Right lung (tissue), 2 donors: ENCODE measurements at regions not wholly inside any gene's neighbourhood (a gene's known extent, or its start where the extent isn't known, plus 50 kb on each side); places are given as distances from the start of the nearest gene placed in this dataset.
"Not testable (repeated sequence)": the region's sequence is repeated elsewhere in the genome, so short reads cannot be mapped to it uniquely, and the experiment has no call there.

Source experiments
- DNase-seq, 2 donors: peaks; one replicate each; pipeline ENCODE4 v3.0.0-alpha.2; 2013

DNA sequence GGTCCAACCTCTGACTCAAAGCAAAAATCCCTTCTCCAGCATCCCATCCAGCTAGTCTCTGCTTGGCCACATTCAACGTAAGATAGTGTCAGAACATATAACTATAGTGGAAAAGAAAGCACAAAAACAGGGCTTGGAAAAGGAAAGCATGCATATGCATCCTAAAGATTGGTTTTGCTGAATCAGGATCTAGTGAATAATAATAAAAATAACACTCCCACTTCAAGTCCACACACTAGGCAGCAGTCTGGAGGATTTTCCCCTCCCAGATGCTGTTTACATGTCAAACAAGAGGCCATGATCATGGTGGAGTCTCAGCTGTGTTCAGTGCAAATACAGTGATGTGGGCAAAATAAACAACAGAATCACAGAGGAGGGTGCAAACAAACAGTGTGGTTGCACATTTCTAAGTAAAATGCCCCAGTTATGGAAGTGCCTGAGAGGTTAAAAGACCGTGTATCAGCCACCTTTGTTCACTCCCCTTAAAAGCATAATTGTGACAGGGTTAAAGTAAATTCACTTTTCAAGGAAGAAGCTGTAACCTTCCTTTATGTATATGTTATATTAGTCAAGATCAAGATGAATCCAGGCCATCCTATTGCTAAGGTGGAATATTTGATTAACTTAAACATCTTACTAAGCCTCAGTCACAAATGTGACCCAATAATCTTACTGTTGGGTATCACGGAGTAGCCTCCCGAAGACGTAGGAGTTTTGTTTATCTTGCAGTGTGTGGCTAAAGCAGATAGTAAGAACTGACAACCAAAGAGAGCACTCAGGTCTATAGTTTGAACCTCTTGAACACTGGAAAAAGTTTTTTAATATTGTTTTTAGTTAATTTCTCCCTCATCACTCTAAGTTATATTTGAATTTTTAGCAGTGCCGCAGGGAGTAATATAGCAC is 424.5 kb downstream of the SOX2 start:
- DNase-seq = no peak

DNA sequence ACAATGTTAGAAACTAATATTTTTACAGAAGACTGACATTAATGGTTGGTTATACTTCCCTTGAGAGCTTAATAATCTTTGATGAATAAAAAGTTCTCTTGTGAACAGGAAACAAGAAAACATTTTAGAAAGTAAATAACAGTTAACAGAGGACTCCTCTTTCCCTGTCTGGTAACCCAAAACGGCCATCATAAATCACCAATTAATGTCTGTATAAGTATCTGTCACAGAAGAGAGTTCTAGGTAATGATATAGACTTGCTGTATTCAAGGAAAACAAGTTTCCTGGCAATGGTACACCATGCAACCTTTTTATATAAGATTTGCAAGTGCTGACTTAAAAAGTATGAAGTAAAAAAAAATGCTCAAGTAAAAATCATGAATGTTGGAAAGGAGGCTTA is 426.7 kb downstream of the SOX2 start:
- DNase-seq = no peak

DNA sequence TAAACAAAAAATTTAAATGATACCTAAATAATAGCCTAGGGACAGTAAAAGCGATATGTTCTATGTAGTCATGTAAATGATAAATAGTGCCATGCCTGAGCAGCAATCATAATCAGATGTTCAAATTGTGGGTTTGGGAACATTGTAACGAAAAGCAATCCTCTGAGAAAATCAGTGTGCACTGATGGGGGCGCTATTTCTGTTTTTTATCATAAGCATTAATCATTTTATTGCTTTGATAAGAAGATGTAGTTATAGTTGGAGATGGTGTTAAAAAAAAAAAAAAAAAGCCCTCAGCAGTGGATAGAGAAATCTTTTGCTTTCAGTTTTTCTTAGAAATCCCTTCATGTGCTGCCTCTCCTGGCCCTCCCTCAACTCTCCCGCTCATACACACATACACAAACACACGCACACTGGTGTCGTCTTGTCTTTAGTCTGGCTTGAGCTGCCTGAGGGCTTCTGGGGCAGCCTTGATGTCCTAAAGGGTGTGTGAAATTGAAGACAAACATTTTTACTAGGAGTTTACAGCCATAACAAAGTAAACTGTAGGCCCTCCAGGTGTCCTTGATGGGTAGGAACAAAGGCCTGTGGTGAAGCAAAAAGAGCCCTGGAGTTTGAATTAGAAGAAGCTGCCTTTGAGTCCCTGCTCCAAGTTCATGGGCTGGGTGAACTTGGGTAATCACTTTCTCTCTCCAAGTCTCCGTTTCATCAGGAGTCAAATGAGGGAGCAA is 428.1 kb downstream of the SOX2 start:
- DNase-seq = no peak

DNA sequence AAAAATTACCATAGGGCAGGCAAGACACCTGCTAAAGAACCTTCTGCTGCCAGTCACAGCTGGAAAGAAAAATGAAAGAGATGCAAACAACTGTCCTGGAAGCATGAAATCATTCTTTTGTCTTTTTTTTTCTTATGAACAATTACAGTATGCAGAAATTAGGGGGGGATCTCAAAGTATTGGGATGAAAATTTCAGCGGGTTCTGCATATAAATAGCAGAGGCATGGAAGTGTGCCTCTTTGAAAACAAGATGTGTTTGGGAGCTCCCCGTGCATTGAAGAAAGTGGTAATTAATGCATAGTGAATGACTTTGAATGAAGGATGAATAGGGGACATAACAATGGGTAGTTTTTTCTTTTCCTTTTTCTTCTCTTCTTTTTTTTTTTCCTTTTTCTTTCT is 431.2 kb downstream of the SOX2 start:
- DNase-seq = no peak

GRCh38 chr3:182143903-182144302 is 432.2 kb downstream of the SOX2 start:
- DNase-seq = no peak

- DNase-seq = no peak
Observed at GRCh38 chr3:182148360-182148759, 436.6 kb downstream of the SOX2 start.

DNA sequence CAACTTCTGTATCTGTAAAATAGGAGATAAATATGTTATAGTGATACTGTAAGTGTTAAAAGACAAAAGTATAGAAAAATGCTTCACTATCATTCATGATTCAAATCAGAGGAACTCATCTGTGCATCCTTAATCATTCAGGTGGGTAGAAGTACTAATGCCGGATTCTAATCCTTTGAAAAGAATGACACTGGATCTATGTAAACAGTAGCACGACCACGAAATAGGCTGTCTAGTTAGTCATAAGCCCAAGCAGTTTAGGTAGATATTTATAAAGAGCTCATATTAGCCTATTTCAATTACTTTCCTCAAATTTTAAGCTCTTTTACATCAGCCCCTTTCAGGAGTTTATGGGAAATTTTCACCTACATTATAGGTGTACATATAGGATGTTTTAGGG is 437.9 kb downstream of the SOX2 start:
- no peak for DNase-seq

DNA sequence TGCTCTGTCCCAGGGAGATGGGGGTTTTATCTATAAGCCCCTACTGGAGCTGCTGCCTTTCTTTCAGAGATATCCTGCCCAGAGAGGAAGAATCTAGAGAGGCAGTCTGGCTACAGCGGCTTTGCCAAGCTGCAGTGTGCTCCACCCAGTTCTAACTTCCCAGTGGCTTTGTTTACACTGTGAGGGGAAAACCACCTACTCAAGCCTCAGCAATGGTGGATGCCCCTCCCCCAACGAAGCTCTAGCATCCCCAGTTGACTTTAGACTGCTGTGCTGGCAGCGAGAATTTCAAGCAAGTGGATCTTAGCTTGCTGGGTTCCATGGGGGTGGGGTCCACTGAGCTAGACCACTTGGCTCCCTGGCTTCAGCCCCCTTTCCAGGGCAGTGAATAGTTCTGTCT is 444.6 kb downstream of the SOX2 start:
- DNase-seq = not testable (repeated sequence)

GRCh38 chr3:182165234-182165633 is 453.5 kb downstream of the SOX2 start:
- DNase-seq = peak; percentile 16 to 25

DNA sequence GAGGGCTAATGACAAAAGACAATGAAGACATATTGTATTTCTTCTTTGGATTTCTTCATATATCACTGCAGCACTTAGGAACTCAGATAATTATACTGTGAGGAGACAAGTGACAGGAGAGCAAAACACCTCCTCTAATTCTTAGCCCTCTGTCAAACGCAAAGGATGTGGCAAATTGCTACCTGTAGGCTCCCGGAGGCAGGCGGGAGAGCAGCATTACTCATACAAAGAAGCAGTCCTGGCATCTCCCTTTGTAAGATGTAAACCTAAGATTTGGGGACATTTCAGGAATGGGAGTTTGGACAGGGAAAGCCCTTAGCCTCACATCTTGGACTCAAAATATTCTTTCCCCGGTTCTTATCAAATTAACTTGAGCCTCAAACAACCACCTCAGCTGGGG is 460.8 kb downstream of the SOX2 start:
- no peak for DNase-seq

GRCh38 chr3:182178488-182179200 is 466.9 kb downstream of the SOX2 start:
- DNase-seq = no peak

DNA sequence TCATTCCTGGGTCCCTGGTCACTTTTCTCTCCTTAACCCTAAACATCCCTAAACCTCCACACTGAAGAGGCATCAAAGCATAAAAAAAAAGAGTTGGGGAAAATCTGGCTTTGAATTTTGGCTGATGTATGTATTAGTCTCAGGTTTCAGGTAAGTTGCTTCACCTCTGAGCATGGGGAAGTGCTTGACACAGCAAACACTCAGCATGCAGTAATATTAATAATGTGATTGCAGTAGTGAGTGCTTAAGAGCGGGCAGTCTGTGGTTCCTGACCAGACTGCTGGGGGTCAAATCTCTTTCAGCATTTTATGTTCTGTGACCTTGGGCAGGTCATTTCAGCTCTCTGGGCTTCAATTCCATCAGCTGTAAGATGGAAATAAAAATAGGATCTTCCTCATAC is 467.9 kb downstream of the SOX2 start:
- DNase-seq = peak; percentile 8 to 18

DNA sequence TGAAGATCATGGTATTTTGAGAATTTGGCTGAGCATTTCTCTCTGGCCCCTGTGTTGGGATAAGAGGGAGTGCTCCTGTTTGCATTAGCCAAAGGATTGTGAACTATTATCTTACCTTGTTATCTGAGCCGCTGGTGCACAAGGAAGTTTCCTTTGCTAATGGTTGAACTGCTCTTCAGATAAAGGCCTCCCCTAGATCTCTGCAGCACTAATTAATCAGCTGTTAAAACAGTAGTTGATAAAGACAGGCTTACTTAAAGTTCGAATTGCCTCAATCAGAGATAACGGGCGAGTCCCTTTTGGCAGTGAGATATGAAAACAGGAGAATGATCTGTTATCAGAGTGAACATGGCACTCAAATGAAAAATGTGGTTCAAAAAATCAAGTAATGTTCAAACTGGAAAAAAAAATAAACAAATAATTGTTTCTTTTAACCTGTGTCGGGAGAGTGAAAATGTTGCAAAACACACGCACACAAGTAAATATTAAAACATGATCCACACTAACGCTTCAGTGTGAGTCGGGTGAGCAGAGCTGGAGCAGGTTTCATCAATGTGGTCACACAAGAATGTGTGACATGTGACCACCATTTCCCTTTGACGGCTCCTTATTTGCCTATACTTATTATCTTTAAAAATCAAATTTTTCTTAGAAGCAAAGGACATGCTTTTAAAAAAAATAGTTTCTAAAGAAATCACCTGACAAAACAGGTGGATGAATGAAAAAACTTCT is 469.1 kb downstream of the SOX2 start:
- DNase-seq = no peak

GRCh38 chr3:182182531-182182968 is 470.8 kb downstream of the SOX2 start:
- no peak for DNase-seq

GRCh38 chr3:182183716-182184430 is 472.1 kb downstream of the SOX2 start:
- no peak for DNase-seq

DNA sequence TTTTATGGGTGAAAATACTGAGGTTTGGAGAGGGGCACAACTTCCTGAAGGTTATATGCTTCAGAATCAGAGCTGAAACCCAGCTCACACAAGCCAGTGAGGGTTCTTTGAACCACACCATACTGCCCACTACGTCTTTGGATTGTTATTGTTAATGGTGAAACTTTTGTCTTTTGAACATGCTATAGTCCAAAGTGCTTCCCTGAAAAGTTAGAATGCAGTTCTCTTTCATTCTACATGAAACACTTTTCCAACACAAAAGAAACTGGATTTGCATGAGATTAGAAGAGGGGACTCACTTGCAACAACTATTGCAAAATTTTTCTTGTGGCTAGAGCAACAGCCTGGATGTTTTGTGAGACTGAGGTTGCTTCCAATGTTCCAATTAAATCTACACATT is 473.6 kb downstream of the SOX2 start:
- DNase-seq = no peak

- DNase-seq = no peak
Observed at GRCh38 chr3:182190056-182190455, 478.3 kb downstream of the SOX2 start.

DNA sequence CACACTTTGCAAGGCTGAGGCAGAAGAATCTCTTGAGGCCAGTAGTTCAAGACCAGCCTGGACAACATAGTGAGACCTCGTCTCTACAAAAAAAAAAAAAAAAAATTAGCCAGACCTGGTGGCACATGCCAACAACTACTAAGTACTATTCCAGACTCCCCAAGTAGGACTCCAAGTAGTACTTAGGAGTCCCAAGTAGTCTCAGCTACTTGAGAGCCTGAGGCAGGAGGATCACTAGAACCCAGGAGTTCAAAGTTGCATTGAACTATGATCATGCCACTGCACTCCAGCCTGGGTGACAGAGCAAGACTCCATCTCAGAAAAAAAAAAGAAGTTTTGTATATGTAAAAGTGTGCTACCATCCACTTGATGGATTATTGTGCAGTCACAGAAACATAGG is 486.6 kb downstream of the SOX2 start:
- DNase-seq = no peak

DNA sequence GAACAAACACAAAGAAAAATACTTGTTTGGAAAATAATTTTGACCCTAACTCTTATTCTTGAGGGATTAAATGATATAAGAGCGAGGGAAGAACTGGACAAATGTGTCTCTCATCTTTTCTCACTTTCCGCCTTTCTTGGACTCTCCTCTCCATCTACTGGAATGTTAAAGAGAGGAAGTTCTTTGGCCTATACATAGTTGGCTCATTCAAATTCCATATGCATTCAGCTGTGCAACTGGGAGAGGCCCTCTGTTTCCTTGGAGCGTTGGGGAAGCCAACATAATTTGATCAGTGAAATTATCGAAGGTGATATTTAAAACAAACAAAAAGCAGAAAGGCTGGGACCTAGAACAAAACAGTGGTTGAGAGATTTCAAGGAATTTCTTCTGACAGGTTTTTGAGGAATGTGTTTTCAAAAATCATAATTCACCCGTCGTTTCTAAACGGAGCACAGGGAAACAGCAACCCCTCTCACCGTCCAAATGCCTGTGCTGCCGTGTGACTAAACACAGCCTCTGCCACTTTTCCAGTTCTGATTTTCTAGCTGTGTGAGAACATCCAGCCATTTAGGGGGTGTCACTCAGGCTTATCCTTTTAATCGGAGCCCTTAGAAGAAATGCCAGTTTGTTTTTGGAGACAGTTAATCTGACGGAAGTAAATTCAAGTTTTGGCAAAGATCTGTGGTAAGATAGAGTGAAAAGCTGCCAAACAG is 489.9 kb downstream of the SOX2 start:
- DNase-seq = peak; percentile 19 to 24

DNA sequence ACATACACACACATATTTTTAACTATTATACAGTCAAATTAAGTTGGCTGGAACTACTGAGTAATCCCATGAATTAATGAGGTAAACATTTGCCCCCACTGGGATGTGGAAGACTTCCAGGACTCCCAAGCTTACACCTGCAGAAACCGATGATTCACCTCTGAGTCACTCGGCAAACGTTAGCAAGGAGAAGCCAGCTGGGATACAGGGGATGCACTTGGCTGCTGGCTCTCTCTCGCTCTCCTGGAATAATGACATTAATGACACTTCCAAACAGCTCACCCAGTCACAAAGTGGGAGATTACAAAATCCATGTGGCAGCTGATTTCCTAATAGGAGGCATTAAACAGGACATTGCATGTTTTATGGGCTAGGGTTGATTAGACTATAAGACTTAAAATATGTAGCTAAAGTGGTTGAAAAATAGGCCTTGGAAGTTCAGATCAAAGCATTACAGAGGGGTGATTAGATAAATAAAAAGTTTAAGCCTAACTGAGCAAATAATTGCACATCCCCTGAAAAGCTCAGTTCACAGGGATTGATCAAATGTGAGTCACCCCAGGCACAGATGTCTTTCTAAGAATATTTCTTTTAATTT is 500.9 kb downstream of the SOX2 start:
- peak; percentile 25 to 38 for DNase-seq
